NCI-H1417 (cell line): ENCODE measurements at regions not wholly inside any gene's neighbourhood (a gene's known extent, or its start where the extent isn't known, plus 50 kb on each side); places are given as distances from the start of the nearest gene placed in this dataset.

Source experiments
- DNase-seq, 3 experiments: peaks; one replicate each; lab custom pipeline; 2025; lab: John Stamatoyannopoulos, UW

DNA sequence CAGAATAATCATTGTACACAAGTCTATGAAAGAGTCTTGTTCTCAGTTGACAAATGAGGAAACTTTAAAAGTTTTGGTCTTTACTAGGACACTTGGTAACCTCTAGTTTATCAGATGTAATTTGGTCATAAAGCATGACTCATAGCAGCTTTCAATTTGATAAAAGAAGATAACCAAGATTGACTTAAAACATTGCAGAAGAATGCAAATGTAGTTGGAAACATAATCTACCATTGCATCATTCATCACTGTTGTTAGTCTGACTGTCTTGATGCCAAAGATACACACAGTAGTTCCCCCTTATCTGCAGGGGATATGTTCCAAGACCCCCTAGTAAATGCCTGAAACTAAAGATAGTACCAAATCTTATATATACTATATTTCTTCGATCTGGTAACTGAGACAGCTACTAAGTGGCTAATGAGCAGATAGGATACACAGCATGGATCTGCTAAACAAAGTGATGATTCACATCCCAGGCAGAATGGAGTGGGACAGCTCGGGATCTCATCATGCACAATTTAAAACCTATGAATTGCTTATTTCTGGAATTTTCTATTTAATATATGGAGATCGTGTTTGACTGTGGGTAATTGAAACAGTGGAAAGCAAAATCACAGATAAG, 131.4 kb upstream of the CCDC68 start:
- no peak for DNase-seq

DNA sequence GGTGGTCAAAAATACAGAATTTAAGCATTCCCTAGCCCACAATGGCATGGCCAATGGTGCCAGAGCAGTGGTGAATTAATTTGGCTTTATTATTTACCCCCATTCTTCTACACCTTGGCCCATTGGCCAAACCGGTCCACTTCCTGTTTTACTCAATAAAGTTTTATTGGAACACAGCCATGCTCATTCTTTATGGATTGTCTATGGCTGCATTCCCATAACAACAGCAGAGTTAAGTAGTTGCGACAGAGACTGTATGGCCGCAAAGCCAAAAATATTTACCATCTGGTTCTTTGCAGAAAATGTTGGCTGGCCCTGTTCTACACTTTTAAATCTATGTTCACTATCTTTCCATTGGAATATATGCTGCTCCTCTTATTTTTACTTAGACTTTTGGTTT, 130.3 kb upstream of the CCDC68 start:
- no peak for DNase-seq

DNA sequence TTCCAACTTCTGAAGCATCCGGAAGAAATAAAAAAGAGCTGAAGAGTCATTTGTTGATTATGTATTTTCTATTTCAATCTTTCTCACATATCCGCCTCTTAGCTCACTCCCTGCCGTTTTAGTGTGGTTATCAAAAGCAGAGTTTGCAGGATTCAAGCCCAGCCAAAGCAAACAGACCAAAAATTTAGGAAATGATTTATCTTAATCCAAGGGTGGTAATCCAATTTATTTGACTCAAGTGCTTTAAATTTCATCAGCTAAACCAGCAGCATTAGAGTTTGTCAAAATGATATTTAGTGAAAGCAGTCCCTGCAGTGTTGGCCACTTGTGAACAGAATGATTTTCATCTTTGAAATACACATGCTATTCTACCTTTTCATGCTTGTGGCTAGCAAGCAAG, 129.3 kb upstream of the CCDC68 start:
- DNase-seq = peak in 1 of 3 experiments; percentile 39

DNA sequence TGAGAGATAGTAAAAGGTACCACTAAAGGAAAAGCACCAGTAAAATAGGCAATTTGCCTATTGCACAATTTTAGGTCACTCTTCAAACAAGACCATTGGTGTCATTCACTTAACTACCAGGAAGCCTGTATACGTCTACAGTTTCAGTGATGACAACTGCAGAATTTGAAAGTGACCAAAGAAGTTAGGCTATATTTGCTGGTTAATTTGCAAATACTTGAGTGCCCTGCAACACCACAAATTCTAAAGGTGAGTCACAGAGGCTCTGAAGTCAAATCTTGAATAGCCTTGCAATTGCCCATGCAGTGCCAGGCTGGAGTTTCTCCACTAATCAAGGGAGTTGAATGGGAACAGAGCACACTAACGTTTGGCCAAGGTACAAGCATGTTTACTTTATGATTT, 128.7 kb upstream of the CCDC68 start:
- DNase-seq = no peak

DNA sequence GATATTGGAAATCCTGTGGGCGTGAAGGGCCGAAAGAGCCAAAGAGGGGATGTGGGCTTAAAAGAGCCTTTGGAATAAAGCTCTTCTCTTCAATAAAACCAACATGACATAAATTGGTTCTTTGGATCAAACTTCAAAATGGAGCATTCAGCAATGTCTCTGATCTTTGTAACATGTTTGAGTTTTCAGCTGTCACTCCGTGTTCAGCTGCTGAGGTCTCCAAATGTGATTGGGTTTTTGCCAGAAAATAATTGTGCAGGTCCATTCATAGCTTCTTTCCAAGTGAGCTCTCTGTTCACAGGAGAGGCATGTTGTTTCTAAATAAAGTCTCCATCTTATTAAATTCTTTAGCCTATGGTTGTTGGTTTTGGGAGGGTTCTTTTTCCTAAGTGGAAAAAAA, 127.6 kb upstream of the CCDC68 start:
- no peak for DNase-seq

DNA sequence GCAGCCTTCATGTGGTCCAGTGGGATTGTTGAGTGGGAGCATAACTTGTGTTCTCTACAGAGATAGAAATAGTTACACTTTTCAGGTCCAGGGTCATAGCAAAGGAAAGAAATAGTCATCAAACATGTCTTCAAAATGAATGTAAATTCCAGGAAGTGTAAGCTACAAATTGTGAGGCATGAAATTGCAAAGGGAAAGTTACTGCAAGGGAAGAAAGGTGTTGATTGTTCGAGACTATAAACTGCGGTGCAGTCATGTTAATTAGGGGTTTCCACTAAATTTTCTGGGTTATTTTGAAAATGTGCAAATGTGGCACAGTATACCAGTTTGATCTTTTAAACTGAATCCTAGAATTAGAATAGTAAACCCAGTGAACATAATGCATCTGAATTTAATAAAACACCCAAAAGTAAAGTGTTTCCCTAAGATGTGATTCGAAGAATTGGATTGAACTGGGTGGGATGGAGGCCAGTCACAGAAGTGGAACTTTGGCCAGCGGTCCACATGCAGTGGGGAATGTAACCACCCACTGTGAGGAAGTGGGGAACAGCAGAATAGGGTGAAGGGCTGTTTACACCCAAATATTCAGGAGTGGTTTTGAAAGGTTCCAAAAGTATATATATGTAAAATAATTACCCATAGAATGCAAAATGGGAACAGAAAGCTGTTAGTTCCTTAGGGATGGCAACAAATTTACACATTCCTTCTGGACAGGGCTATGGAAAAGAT, 126.5 kb upstream of the CCDC68 start:
- DNase-seq = no peak

DNA sequence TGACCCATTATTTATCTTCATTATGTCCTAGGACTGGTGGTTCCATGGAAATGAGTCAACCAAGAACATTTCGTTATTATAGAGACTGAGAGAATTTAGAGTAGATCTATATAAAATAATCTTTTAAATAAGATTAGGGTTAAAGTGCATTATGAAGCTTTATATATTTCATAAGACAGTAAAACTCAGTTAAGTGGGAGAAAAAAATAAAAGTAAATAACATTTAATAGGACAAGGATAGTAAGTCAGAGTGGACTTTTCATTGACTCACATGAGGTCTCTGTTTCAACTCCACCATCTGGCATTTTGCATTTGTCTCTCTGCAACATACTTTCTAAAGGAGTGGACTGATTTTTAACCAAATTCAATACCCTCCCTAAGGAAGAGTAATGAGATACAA, 125.3 kb upstream of the CCDC68 start:
- no peak for DNase-seq

DNA sequence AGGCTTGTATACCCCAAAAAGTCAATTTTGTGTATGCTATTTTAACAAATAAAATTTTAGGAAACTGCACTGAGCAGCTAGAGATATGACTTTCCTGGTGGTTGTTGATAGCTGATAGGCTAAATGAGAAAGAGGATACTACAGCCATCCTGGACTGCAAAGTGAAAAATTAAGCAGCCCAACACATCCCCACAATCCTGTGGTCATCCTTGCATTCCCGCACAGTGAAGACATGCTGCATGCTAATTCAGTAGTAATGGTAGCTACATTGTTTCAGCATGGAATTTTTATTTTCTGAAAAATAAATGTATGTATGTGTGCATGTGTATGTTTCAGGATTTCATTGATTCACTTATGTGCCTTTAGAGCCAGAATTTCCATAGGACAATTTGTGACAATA, 124.2 kb upstream of the CCDC68 start:
- DNase-seq = no peak

DNA sequence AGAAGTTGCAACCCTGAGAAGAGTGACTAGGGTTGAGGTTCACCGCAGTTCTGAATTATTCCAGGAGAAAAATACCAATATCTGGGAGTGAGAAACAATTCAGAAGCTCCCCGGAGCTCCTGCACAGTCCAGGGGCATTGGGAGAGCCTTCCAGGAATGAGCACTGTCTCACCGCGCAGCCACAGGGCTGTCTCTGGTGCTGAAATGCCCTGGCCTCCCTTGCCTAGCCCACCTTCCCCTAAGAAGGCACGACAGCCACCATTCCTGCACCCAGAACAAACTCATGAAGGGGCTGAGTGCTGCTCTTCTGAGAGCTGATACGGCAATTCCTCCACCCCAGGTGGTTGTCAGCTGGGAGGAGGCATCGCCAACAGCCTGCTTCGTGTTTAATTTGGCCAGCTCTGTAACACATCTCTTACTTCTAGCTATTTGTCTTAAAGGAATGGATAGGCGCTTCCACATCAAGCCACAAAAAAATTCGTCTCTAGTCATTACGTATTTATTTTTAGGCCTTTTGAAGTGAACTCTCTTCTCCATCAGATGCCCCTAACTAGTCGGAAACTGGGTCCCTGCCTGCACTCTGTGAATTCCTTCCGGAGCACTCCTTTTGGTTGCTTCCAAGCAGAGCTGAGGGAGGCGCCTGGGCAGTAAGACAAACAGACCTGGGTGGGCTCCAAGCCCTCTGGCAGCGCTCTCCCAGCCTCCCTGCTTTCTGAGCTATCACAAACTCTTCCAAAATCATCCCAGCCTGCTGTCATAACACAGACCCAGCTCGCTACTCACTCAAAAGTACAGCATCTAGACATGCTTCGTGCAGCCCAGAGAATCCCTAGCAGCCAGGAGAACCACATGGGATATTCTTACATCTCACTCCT, 120.5 kb upstream of the CCDC68 start:
- no peak for DNase-seq

DNA sequence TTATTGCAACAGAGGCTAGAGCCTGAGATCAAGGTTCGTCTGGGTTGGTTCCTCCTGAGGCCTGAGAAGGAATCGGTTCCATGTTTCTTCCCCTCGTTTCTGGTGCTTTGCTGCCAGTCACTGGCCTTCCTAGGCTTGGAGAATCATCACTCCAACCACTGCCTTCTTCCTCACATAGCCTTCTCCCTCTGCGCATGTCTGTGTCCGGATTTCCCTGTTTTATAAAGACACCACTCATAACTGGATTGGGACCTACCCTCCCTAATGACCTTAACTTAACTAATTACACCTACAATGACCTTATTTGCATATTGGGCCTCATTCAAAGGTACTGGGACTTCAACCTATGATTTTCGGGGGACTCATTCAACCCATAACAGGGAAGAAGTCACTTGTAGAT, 119.8 kb upstream of the CCDC68 start:
- no peak for DNase-seq

DNA sequence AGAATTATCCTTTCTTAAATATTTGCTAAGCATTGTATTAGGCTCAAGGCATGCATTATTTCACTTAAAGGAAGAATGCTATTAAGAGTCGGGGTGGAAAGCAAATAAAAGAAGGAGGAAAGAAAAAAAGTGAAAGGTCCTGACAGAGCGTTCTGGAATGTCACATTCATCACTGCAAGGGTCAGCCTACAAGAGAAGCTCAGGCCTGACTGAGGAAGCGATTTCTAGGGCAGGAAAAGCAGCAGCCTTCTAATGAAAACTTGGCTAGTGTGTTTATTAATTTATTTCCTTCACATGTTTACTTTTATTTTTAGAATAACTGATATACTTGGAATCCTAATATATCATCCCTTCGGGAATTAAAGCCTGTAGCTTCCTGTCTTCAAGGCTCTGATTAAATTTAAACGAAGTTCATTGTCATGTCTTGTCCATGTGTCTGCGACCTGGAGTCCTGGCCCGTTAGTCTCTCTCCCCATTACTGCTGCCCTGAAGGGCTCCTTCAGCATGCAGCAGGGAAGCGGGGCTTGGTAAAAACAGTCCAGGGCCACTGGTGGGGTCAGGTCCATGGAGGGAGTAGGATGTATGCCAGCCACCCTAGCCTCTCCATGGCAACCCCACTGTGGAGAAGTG, 119.2 kb upstream of the CCDC68 start:
- no peak for DNase-seq

DNA sequence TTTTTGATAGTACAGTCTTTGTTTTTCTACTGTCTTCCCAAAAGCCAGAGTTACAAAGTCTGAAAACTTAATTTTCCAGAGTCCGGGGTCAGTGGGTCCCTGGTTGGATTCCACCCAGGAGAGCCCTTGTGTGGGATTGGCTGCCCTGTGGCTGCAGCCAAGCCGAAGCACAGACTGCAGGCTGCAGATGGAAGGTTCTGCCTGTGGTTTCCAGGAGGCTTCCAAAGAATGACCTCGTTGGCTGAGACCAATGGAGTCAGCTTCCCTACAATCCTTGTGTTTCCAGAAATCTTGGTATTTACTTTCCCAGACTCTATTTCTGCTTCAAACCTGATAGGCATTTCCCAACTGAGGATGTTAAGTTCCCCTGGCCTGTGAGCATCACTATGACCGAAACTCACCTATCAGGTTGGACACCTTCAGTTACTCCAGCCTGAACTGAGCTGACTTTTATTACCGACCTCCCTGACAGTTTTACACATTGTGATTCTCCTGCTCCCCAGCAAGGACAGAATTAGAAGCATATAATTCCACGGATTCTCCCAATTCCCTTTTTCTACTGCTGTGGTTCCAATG, 117.5 kb upstream of the CCDC68 start:
- no peak for DNase-seq

DNA sequence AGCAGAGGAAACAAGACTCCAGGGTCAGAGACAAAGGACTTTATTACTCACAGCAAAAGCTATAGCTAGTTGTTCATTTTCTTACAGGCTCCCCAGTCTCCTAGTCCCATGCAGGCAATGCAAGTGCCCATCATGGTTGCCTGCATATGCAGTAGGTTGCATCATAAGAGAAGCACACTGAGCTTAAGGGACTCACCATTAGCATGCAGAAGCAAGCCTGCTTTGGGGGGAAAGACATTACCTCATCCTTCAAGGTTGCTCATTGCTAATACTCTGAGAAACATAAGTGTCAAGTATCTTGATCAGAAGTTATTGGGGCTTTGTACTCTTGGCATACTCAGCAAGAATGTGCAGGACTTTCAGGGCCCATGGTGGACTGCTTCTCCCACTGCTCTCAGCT, 114.6 kb upstream of the CCDC68 start:
- DNase-seq = no peak

DNA sequence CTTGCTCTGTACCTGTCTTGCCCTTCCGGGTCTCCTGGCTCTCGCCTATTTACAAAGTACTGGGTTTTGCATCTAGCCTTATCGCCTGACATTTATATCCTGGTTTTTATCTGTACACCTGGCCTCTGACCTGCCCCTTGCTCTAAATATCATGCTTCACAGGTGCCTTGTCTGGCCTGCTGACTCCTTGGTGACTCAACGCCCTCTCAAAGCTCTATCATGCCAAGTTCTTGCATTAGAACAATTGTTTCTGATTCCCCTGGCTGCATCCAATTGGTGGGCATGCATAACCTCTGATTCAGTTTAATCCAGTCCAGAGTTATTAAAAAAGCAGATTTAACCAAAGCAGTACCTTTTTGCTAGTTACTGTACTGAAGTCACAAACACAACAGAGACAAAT, 113.9 kb upstream of the CCDC68 start:
- DNase-seq = no peak

DNA sequence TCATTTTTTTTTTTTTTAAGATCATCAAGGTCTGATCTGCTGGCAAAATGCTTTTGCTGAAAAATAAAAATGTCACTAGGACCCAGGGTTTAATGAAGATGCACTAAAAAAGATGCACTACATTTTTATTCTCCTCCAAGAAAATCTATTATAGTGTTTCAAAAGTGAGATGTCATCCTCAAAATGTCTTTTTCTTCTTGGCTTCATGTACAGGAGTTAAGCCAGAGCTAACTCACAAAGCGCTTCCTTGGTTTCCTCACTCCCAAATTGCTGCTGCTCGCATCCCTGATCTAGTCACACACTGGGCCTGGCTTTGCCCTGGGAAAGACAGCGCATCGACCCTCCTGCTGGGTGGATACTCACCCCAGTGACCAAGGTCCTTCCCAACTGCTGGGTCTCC, 113.4 kb upstream of the CCDC68 start:
- DNase-seq = no peak

DNA sequence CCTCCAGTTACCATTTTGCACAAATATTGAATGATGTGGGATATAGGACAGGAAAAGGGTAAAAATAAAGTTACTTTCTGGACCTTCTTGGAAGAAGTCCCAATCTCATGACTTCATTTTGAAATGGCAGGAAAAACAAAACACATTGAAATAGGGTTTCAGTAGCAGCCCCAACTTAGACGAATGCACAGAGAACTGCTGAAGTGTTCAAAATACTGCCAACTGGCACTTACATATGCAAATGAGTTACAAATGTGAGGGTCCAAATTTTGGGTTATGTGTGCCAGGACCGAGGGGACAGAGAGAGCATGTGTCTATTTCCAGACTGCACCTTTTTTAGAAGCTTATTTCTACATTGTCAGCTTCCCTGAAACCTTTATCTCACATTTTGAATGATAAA, 112.9 kb upstream of the CCDC68 start:
- DNase-seq = no peak

DNA sequence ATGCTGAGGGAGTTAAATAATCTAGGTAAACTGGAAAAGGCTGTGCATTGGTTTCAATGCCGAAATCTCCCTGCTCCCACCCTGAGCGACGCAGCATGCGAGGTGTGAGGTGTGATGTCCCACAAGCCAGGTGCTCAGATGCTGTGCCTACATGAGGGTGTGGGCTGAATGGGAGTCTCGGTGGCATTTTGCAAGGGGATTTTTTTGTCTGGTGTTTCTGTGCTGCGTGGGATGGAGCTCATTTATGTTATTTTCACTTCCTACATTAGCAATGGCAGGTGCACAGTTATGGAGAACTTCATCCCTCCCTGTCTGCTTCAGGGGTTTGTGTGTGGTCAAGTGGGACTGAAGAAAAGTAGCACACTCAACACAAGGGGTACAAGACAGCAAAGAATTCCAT, 110.2 kb upstream of the CCDC68 start:
- no peak for DNase-seq

DNA sequence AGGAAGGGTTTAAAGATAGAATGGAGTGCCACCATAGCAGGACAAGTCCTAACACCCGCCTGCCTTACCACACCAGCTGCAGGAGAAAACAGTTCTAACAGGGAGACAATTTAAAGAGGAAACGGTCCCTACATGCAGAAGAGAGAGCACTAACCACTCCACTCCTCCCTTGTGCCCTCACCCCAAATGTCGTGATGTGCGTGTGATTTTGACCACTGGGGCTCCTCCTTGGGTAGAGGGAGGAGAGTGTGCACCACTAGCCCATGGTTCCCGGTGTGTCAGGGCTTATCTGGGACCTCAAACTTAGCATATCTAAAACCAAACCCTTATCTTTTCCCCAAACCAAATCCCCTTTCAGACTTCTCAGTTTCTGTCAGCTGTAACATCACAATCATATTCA, 105.5 kb upstream of the CCDC68 start:
- DNase-seq = no peak

DNA sequence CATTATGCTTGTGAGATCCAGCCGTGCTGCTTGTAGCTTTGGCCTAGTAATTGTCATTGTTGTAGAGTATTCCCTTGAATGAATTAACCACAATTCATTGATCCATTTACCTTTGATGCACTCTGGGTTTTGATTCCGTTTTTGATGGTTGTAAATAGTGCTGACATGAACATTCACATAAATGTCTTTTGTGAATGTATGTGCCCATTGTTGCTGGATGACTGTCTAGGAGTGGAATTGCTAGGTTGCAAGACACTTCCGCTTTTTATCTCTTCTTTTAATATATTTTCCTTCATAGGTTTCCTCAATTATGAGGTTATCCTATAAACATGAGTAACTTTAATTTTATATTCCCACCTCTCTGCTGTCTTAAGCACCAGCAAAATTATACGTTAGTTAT, 104.8 kb upstream of the CCDC68 start:
- no peak for DNase-seq

DNA sequence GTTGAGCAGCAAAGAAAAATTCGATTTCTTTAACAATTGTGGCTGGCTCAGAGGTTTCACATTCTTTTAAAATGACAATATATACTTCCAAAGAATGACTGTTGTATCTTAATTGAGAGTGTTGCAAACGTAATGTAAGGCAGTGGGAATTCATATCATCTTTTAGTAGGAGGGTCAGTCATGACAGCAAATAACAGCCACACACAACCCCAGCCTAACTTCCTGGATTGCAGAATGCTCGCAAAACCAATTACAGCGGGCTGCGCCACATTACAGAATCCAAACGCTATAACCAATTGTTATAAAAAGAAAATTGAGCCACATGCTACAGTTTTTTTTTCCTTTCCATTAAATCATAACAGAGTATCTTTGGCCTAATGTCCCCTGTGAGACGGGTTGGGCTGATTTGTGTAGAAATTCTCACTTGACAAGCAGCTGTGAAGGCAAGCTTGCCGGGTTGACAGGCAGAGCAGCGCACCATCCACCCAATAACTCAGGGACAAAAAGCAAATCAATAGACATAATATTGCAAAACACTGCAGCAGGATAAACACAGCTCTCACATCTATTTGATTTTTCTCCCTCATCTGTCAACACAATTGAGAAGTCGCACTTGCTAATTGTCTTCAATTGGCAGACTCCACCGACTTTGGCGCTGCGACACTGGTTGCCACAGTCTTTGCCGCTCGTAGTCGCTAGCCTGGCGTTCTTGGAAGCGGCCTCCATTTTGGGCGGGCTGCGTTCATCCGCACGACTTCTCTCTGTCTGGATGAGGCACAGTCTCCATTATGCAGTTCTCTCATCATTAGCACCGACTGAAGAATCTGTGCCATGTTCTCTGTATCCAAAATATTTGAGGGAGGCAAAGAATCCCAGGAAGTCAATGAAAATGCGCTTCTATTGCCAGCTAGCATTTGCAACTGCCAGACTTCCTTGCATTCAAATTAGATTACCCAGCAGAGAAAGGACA, 95.0 kb upstream of the CCDC68 start:
- DNase-seq = no peak

DNA sequence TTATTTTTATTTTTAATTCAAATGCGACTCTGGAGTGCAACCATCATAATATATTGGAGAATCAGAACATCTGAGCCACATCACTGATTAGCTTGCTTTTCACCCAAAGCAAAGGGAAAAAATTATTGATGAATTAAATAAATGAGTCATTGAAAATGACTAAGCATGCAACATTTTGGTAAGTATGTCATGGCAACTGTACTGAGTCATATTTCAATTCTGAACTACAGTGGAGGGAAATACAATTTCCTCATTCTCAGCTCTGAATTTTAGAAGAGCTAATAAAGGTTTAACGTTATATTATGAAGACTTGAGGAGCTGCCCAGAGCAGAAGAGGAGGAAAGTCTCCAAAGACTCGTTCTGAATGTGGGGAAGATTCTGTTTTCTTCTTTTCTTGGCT, 89.6 kb upstream of the CCDC68 start:
- no peak for DNase-seq
